GM04503 (cell line): ENCODE measurements at regions not wholly inside any gene's neighbourhood (a gene's known extent, or its start where the extent isn't known, plus 50 kb on each side); places are given as distances from the start of the nearest gene placed in this dataset.

Experiments
- DNase-seq: peaks from one replicate; pipeline ENCODE4 v3.0.0-alpha.2; 2012; ENCODE audit warnings: low read depth

DNA sequence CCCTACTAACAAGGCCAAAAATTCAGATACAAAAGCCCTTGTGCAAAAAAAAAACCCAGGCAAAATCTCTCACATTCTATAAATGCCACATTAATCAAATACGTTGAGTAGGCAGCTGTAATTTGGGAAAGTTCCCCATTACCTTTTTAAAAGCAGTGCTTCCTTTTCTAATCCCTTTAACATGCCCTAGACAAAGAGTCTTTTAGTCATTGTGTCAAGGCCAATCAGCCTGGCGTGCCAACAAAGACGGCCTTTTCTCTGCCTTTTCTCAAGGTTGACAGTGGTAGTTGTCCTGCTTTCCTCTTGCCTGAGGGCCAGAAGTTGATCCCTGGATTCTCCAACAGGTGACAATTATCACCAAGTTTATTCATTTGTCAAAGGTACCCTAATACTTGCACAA lies 62.5 kb upstream of the METAP2 start:
- no peak for DNase-seq

DNA sequence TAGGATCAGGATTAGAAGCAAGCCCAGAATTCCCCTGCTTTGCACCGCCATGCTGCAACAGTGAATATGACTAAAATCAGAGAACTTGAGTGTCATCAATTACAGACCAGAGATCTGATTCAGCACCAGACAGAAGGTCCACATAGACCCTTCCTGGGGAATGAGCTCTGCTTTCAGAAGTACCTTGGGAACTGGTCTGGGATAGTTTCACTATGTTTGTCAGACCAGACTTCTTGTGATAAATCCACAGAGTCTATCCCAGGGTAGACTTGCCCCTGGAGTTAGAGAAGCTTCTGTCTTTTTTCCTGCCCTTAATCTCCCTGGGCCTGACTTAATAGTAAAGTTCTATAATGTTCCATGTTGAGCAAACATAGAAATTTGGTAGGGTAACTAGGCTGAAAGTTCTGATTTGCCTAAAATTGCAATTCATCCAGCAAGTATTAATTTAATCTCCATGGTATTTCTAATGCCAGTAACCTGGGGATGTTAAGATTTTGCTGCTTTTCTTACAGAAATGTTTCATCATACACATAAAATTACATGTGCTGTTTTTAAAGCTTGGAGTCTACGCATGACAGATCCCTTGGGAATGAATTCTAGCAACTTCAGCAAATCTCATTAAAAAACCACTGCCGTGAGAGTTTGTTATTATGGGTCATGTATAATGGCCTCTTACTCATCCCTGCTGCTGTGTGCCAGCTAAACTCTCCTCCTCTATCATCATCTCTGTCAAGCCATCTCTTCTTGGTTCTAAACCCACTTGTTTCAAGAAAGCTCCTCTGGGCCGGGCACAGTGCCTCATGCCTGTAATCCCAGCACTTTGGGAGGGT lies 61.3 kb upstream of the METAP2 start:
- peak; percentile 98 for DNase-seq

DNA sequence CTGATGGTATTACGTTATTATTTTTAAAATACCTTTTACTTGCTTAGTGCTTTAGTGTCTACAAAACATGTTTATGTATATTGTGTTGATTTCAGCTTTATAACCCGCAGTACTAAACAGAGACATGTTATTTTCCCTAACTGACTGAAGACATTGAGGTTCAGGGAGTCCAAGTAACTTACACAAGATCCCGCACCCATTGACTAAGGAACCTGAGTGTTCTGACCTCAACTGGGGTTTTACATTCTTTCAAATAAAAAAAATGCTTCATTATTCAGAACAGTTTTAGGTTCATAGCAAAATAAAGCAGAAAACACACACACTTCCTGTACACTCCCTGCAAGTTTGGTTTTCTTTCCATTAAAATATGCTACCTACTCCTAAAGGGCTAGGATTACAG lies 60.4 kb upstream of the METAP2 start:
- no peak for DNase-seq

DNA sequence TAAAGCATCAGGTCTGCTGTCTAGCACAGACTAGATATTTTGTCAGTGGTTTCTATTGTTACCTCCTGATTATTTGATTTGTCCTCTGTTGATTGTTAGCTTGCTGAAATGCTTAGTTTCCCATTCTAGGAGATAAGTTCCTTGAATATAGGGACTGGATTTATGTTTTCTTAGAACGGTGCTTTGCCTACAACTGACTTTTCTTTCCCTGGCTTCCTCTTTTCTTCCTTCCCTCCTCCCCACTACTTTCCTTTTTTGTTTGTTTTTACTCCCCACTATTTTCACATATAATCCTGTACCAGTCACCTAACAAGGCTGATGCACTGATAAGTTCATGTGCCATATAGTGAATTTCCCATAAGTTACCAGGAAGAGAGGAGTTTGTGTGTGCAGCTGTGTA lies 58.5 kb upstream of the METAP2 start:
- no peak for DNase-seq

DNA sequence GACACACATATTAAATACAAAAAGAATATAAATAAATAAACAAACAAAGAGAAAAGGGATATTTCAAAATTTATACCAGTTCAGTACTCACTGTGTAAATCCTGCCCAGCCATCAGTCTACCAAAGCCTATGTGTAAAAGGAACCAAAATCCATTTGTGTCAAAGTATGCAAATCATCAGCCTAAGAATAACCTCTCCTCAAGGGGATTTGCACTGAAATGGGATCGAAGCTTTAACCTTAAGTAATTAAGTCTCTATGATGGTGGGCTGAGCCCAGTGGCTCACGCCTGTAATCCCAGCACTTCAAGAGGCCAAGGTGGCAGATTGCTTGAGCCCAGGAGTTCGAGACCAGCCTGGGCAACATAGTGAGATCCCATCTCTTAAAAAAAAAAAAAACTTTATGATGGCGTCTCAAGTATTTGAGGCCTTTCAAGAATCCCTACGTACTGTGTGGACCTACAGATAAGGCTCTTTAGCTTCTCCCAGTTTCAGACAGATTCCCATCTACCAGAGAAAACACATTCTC lies 57.8 kb upstream of the METAP2 start:
- DNase-seq: no peak

DNA sequence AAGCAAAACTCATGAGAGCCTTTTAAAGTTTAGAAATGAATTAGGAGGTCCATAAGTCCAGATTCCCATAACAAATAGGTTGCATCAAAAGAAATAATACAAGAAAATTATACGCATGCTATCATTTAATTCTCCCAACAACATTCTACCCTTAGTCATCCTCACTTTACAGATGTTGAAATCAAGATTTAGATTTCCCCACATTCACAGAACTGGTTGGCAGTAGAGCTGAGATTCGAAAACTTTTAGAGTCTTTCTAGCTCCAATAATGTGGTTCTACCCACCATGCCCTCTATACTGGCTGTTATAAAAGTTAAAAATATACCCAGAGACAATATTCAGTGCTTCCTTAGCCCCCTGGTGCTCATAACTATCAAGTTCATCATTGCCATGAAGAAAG lies 56.6 kb upstream of the METAP2 start:
- DNase-seq: no peak

DNA sequence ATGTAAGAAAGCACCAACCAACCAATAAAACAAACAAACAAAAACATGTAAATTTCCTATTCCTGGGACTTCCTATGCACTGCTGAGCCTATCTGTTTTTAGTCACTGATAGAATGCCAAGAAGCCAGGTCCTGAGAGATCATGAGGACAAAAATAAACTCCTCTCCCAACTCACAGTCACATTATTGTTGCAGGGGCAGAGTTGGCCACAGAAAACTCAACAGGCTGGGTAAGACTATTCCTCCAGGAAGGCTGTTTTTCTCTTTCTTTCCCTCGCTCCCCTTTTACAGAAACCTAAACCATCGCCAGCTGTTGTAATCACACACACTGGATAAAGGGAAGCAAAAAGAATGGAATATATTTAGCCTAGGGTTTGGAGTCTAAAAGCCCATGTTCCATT lies 55.8 kb upstream of the METAP2 start:
- no peak for DNase-seq
